GM18873 (cell line): ENCODE measurements at regions not wholly inside any gene's neighbourhood (a gene's known extent, or its start where the extent isn't known, plus 50 kb on each side); places are given as distances from the start of the nearest gene placed in this dataset.

Experiments used
- ATAC-seq: cut with Tn5 transposase; IDR thresholded peaks from one replicate; pipeline ENCODE4 v1.9.1; 2021; ENCODE audit warnings: mild to moderate bottlenecking, moderate library complexity, moderate number of reproducible peaks; ENCODE audit not compliant: unreplicated experiment, low FRiP score

DNA sequence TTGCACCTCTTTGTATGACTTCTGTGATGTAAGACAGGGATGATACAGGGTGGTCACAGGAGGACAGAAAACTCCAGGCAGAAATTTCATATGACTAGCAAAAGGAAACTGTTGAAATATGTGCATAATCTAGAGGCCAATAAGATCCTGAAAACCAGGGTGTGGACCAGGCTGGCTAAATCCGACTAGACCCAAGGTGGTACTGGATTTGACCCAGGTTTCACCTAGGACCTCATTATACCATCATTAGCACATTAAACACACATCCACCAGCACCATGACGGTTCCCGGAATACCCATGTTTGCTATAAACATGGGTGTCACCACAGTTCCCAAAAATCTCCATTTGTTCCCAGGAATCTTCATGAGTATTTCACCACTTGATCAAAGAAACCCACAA is 517.1 kb downstream of the ZNF608 start:
- ATAC-seq = no peak

DNA sequence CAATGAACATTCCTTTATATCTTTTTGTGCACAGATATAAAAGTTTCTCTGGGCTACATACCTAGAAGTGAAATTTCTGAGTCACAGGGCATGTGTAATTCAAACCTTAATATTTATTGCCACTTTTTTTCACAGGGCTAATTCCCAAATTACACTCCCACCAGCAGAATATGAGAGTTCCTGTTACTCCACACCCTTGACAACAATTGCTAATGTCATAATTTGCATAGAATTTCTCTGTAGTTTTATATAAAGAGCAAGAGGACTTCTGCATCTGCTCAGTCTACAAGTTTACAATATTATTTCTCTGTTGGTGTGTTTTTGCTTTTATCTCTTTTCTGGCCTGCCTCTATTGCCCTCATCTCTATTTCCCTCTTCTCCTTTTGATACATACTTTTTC is 518.5 kb downstream of the ZNF608 start:
- no peak for ATAC-seq

DNA sequence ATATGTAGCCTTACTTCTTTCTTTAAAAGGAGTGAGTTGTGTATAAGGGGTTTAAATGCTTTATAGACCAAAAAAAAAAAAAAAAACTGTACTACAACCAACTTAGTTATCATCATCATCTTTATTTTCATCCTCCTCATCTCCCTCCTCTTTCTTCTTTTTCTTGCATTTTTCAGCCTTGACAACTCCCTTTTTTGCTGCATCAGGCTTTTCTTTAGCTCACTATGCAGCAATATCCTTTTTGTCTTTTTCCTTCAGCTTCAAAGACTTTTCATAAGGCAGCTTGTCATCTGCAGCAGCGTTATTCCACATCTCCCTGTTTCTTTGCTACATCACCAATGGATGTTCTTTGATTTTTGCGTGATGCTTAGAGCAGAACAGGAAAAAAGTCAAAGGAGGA is 526.0 kb downstream of the ZNF608 start:
- no peak for ATAC-seq

DNA sequence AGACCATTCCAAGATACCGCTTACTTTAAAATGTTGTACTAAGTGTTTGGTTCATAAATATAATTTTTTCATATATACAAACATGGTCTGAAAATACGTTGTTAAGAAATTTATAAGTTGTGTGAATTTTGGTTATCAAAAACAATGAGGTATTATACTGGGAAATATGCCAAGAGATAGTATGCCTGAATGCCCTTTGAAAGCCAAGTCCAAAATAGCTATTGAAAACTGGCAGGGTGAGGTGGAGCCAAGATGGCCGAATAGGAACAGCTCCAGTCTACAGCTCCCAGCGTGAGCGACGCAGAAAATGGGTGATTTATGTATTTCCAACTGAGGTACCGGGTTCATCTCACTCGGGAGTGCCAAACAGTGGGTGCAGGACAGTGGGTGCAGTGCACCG is 533.5 kb downstream of the ZNF608 start:
- no peak for ATAC-seq

DNA sequence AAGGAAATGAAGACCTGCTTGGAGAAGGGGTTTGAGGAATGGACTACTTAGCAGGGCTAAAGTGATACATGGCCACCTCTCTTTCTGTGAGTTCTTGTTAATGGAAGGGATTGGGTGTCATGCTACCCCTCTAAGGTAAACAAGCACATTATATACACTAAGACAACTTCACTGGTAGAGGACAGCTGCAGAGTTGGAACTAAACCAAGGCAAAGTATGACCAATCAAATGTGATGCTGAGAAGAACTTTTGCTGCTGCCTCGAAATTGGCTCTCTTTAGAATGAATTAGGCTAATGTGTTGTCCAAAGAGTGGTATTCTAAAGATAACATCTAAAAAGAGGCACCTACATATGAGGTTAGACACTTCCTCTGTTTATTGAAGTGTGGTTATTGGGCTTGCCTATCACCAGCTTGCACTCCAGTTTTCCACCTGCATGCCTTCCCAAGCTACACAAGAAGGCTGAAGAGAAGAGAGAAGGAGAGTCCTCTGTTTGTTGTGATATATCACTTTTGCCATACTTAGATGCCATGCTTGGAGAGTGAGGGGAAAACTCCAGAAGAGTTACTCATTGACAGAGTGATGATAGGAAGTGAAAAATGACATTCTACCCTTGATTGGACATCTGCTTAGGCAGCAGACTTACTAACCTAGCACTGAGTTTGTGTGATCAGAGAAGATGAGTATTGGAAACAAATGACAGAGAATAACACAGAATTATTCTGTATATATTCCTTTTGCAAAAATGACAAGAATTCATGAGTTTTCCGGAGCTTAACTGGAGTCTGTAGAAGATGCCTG is 536.1 kb downstream of the ZNF608 start:
- ATAC-seq = peak; percentile 69

DNA sequence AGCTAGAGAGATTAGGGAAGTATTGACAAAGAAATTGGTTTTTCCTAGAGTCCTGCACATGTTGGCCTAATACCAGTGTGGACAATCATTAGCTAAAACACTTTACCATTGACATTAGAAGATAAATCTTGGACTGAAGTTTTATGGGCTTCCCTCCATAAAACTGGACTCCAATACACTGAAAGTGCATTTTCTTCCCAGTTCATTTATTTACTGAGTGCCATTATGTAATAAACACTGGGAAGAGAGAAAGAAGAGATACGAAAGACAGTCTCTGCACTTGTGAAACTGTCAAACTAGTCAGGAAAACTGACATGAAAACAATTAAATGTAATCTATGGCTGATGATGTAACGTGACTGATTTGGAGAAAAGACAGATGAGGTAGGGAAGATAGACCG is 539.3 kb downstream of the ZNF608 start:
- ATAC-seq = no peak

DNA sequence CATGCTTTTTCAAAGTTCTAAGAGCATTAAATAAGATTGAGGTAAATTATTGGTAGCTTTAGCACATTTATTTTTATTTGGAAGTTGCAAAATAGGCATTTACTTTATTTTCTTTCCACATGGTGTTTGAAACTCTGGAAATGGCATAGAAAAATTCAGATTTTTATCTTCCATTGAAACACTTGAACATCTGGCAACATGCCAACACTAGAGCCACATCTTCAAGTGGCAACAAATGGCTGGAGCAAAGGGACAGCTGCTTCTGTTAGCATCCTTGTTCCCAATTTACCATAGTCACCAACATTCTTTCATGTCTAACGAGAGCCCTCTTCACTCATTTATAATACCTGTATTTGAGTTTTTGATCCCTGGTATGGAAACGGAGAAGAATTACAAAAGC is 539.9 kb downstream of the ZNF608 start:
- ATAC-seq = no peak

DNA sequence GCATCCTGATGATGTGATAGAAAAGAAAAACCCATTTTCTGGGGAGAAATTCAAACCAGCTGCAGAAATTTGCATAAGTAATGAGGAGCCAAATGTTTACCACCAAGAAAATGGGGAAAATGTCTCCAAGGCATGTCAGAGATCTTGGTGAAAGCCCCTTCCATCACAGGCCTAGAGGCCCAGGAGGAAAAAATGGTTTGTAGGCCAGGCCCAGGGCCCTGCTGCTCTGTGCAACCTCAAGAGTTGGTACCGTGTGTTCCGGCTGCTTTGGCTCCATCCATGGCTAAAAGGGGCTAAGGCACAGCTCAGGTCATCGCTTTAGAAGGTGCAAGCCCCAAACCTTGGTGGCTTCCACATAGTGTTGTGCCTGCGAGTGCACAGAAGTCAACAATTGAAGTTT is 543.1 kb downstream of the ZNF608 start:
- no peak for ATAC-seq

DNA sequence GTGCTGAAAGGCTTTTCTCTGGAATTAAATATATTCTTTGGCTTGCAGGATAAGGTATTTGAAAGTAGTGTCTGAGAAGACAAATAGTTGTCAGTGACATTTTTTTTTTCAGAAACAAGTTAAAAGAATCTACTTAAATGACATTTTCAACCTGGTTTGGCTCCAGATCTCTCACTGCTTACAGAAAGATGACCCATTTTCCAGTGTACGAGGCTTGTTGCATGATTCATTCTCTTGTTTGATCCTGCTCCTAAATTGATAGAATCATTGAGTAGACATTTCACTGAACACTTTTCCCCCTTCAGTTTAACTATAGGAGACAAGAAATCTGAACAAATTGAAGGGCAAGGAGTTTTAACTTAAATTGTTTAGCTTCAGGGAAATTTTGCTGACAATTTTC is 546.1 kb downstream of the ZNF608 start:
- ATAC-seq = no peak

DNA sequence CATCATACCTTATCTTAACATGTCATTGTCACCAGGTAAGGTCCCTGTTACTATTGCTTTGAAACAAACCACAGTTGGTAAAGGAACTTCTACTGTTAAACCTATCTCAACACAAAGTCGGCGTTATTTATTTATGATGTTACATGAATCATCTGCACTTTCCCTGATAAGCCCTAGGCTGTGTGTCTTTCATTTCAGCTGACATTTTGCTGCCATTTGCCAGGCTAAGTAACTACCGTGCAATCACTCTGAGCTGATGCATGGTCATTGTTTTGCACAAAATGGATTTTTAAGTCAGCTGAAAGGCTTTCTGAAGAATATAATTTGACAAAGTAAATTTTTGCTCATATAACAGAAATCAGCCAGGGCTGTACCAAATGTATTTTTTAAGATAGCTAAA is 546.5 kb downstream of the ZNF608 start:
- no peak for ATAC-seq

DNA sequence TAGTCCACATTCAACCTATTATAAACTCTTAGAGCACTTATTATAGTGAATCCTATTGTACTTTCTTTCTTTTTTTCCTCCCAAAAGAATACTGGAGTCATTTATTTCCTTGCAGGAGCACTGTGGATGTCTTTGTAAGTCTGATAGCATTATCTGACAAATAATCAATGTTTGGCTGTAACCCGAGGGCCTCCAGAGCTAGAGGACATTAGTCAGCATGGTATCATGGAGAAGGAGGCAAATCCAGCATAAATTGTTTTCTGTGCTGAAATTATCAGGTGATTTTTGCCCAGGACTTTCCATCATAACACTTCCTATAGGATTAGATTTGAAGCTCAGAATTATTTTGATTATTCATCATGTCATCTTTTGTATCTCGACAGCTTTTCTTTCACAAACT is 551.0 kb downstream of the ZNF608 start:
- ATAC-seq = no peak

DNA sequence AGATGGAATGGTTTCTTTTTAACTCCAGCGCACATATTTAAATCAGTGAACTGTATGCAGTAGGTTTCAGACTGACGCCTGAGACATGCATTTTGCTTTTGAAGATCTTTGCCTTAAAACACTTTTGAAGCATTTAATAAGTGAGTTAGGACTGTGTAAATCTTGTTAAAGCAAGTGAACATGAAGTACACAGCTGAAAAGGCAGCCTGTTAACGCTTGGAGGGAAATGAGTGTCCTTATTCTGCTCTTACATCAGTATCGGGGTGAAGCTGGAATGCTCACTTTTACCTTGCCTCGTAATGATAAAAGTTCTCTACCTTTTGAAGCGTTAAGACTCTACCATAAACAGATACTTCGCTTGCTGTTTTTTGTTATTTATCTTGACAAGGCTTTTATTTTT is 552.2 kb downstream of the ZNF608 start:
- ATAC-seq = no peak

DNA sequence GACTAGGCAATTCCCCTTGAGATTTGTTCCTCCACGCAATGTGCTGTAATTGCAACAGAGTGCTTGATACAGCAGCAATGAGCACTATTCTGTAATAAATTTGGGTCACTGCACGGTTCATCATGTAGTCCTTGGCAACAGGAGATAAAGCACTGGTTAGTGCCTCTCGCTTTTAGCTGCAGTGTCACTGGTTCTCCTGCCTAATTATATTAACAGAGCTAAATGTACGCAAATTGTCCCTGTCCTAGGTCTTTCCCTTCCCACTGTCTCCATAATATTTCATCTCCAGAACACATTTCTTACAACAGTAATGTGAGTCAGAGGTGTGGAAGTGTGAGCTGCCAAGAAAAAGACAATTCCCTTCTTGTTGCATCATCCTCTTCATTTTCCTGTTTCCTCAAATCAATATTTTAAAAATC is 553.1 kb downstream of the ZNF608 start:
- ATAC-seq = no peak

DNA sequence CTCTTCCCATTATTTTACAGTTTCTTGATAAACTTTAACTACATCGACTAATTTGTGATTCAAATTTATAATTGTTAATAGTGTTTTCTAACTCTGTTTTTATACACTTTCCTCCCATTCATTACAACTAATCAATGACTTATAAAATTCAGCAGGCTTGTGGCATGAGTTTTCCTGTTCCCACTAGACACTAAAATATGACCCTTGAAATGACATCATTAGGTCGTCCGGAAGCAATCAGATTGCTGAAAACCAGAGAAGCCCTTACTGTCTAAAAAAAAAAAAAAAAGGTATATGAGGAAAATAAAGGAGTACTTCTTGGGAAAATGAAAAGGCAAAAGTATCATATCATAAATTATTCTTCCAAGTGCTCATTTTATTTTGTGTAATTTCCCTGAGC is 553.7 kb downstream of the ZNF608 start:
- ATAC-seq = no peak

DNA sequence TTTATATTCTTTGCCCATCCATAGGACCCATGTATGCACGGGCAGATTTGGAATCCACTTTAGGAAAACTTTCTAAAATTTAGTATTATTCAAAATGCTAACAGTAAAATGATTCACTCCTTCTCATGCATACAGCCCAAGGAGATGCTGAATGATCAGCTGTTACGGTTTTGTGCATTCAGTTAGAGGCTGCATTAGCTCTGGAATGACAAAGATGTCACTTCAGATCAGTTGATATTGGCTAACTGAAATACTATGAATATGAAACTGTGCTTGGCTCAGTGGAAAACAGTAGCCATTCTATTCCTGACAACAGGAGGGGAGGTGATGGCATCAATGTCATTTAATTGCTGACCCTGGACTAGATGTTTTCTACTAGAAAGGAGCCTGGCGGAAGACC is 560.7 kb downstream of the ZNF608 start:
- no peak for ATAC-seq

DNA sequence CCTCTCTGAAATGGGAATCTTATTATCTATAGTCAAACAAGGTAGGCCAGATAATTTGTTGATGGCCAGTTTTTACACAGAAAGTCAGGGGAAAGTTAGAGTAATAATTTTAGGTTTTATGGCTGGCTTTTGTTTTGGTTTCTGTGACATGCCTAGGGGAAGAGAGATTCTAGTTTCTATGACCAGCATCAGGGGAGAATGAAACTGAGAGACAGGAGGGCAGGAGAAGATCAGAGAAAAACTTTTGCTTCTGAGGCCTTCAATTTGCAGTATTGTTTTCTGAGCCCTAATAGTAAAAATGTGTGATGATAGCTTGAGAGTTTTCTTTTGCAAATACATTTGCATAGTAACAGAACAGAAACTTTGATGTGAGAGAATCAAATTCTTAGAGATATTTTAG is 564.3 kb downstream of the ZNF608 start:
- ATAC-seq = no peak

DNA sequence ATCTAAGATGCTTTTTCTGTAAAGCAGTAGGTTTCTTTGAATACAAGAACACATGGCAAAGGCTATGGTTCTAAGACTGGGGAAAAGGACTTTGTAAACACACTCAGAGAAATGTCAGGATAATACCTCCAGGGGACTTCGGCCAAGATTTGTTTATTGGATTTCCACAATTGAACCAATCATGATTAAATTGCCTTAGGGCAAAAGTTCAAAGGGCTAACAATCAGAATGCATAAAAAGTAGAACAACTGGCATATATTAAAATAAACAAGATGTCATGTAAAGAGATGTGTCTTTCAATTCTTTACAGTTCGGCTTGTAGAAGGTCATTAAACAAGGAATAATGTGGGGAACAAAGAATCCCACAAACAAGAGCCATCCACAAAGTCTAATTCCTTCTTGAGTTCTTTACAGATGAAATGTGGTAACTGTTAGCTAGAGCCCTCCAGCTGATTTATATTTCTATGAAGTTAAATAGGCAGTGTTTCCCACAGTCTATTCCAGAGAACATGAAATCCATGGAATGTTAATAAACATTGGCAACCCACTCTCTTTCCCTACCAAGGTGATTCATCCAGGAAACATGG is 565.5 kb downstream of the ZNF608 start:
- ATAC-seq = no peak

DNA sequence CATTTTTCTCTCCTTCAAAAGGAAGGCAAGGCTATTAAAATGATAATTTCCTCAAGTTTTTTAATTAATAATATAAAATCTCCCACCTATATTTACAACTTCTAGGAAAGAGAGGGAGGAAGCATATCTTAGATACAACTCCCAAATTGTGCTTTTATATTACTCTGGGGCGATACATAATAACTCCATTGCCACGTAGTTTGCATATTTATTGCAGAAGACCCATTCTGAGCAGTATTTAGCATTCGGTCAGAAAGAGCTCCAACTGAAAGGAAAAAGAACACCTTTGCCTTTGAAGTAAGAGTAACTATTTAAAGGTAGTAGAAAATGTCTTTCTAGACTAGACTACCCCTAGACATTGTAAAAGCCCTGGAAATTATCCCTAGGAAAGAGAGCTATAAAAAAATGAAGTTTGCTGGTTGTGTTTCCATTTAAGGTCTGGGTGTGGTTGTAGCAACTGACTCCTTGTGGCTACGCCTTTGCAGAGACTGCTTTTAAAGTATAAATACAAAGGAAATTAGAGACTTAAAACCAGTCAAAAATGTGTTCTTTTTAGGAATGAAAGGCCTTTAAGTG is 566.1 kb downstream of the ZNF608 start:
- ATAC-seq = no peak

DNA sequence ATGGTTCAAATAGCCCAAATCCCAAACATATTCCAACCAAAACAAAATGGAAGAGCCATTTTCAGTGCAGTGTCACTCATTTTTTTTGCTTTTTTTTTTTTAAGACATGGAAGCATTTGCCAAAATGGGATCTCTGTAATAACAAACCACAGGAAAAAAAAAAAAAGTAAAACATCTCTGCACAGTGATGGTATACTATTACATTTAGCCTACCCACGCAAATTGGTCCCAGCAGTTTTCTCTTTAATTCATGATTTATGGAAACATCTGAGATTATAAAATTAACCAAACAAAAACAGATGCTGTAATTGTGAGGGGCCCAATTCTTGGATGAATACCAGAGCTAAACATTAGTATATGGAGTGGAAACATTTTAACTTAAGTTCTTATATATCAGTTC is 566.6 kb downstream of the ZNF608 start:
- no peak for ATAC-seq

DNA sequence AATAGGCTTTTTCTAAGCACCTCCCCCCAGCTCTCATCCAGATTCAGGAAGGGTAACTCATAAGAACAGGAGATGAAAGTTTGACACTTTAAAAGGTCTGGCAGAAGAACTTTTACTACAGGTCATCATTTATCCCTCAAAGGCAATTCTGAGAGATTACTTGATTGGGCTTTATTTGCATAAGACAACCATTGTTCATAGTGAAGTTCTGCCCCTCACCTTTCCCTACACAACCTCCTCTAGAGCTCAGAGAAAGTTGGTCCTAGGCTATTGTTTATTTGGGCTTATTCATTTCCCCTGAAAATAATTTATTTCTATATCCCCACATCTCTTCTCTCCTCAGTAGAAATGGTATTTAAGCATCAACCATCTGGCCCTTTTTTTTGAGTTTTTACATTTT is 568.4 kb downstream of the ZNF608 start:
- no peak for ATAC-seq

DNA sequence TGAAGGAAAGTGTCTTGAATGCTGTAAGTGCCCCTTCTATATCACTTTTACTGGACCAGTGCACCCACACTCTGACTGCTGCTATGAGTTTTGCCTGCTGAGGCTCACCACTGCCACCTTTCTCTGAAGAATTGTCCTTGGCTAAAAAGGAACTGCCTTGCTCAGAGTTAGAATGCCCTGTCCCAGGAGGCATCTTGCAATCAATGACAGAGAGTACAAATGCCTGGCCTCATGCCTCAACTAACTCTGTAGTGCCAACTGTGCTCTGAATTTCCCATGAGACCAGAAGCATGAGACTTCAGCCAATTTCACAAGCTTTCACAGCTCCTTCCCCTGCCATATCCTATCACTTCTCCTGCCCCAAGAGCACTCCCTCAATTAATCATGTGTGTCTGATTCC is 569.7 kb downstream of the ZNF608 start:
- no peak for ATAC-seq

DNA sequence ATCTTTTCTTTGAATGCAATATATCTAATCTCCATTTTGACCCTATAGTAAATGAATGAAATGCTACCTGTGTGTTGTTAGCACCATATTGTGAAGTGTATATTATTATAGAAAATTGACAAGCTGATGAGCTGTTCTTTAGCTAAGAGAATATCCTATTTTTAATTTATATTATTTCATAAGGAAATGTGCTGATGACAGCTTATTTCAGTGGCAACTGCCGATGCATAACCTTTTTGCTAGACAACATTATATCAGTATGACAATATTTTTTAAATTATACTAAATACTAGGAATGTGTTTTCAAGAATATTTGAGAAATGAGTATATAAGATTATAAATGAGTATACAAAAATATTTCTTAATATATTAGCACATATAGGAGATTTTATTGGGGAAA is 573.1 kb downstream of the ZNF608 start:
- ATAC-seq = no peak
